AG10803 (cell line): ENCODE measurements at regions not wholly inside any gene's neighbourhood (a gene's known extent, or its start where the extent isn't known, plus 50 kb on each side); places are given as distances from the start of the nearest gene placed in this dataset.
"Not testable (repeated sequence)": the region's sequence is repeated elsewhere in the genome, so short reads cannot be mapped to it uniquely, and the experiment has no call there.

Source experiments
- DNase-seq: peaks from one replicate; pipeline ENCODE4 v3.0.0; 2010; ENCODE audit warnings: low read depth
- H3K4me3 ChIP-seq: 2 replicates; pipeline ENCODE4 v1.5.1; 2011; ENCODE audit warnings: mild to moderate bottlenecking, low read length, control low read depth
- TF ChIP-seq, protein P1 (sequence below): conservative IDR thresholded peaks from 2 replicates; pipeline ENCODE4 v1.5.1; 2011; ENCODE audit warnings: mild to moderate bottlenecking, low read length, control low read depth, inconsistent platforms

DNA sequence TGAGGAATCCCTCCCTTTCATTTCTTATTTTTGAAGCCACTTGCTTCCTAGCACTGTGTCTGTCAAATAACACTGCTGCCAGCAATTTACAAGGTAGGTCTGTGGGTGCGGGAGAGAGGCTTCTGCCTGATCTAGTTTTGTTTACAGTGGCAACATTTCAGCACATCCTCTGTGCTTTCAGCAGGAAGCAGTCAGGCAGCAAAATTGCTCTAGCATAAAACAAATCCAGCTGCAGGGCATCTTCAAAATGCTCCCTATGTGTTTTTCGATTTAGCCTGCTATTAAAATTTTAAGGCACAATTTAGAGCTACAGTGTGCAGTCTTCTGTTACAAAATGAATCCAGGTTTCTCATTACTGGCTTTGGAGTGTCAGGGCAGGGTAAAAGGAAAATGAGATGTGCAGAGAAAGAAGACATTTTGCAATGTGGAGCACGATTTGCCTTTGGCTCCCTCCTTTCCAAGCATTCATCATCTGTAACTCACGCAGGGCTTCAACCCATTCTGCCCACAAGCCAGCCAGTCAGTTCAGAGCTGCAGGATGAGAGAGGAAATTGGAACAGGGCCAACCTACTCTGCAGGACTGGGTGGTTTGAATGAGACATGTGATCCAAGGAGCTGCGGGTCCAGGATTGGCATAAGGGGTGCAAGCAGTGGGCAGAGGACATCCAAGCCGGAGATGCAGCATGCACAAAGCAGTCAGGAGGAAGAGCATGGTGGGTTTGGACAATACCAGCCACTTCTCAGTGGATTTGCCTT lies 143.4 kb upstream of the APC start:
- peak; percentile 48 for DNase-seq
- no peak overlapping the region; the same call in 1 of the 2 replicates for H3K4me3 ChIP-seq
- TF ChIP-seq, protein P1, sequence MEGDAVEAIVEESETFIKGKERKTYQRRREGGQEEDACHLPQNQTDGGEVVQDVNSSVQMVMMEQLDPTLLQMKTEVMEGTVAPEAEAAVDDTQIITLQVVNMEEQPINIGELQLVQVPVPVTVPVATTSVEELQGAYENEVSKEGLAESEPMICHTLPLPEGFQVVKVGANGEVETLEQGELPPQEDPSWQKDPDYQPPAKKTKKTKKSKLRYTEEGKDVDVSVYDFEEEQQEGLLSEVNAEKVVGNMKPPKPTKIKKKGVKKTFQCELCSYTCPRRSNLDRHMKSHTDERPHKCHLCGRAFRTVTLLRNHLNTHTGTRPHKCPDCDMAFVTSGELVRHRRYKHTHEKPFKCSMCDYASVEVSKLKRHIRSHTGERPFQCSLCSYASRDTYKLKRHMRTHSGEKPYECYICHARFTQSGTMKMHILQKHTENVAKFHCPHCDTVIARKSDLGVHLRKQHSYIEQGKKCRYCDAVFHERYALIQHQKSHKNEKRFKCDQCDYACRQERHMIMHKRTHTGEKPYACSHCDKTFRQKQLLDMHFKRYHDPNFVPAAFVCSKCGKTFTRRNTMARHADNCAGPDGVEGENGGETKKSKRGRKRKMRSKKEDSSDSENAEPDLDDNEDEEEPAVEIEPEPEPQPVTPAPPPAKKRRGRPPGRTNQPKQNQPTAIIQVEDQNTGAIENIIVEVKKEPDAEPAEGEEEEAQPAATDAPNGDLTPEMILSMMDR = no peak

DNA sequence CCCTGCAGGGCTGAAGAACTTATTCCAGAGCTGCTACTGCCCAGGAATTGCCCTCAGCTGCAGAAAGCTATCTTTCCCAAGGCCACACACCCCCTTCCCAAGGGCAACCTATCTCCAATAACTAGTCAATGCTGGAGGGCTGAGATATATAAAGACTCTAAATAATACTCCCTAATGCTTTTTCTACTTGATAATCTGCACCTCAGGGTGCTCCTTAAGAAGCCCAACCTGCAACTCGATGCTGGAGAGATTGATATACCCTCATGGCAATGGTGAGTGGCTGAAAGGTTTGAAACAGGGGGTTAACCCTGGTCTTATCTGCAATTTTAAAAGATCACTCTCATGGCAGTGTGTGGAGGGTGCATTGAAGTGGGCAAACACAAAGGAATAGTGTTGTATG lies 142.7 kb upstream of the APC start:
- no peak for DNase-seq
- H3K4me3 ChIP-seq = no peak overlapping the region
- TF ChIP-seq, protein P1 = no peak

- H3K4me3 ChIP-seq = no peak overlapping the region
- TF ChIP-seq, protein P1 = no peak
- no peak for DNase-seq
Observed at GRCh38 chr5:112597831-112598230, 139.9 kb upstream of the APC start.

GRCh38 chr5:112600510-112600909 lies 137.2 kb upstream of the APC start:
- H3K4me3 ChIP-seq, DNase-seq: not testable (repeated sequence)

DNA sequence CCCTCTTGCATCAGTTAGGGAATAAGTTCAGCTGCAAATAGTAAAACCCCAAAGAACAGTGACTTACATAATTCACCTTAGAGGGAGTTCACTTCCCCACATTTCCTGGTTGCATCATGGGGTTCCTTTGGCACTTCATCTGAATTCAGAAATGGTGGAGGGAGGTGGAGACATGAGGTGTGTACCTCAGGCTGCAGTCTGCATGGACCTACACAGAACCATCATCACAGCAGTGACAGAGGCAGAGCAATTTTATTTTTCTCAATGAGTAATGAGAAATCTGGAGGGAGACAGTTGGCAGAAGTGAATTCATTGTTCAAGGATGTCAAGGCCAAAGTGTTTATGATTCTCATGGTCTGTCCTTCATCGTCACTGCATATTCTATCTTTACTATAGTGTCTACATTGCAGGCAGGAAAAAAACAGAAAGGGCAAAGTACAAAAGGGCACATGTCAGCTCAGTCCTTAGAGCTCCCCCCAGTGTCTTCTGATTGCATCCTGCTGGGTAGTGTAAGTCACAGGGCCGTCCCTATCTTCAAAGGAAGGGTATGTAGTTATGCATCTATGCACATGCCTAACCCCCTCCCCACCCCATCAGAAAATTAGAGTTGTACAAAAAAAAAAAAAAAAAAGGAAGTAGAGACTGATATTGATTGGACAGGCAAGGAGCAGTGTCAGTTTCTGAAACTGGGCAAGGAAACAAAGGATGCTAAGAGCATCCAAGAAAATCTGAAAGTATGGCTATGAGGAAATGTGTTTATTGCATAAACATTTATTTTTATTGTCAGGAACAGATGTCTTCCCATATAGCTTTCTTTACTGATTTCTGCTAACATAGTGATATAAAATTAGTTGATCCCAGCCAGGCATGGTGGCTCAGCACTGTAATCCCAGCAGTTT lies 132.7 kb upstream of the APC start:
- TF ChIP-seq, protein P1 = no peak; the same call in 1 of the 2 replicates
- H3K4me3 ChIP-seq = no peak overlapping the region
- no peak for DNase-seq

DNA sequence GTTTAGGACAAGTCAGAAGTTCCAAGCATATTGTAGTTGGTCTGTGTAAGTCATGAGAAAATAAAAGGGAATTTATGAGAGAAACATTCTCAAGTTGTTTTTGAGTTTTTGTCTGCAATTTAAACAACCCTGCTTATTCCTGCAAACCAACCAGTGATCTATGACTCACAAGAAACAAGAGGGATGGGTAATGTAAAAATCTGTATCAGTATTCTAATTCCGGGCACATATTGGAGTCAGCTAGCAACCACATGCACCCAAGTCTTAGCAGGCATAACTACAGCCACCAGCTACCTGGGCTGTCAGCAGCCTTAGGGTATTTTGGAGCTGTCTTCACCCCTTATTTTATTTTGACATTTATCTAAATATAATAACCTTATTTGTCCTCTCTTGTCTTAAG lies 128.7 kb upstream of the APC start:
- TF ChIP-seq, protein P1 = no peak
- no peak overlapping the region for H3K4me3 ChIP-seq
- DNase-seq = no peak

DNA sequence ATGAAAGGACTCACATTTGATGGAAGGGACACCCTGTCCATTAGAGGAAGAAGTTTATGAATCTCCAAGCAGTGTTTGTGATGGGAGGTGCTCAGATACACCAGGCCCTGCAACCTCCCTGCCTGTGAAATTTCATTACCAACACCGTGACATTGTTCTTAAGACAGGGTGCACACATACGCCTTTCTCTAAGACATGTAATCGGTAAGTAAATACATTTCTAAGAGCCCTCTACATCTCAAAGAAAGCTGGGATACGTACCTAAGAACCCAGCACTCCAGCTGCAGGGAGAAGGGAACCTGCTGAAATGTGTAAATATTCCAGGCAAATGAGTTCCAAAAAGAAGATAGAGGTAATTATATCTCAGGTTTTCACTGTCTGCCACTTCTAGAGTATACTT lies 125.0 kb upstream of the APC start:
- no peak for DNase-seq
- TF ChIP-seq, protein P1 = no peak
- H3K4me3 ChIP-seq = no peak overlapping the region
